Epithelial cell of prostate (primary cell): ENCODE measurements at regions not wholly inside any gene's neighbourhood (a gene's known extent, or its start where the extent isn't known, plus 50 kb on each side); places are given as distances from the start of the nearest gene placed in this dataset.
"Not testable (repeated sequence)": the region's sequence is repeated elsewhere in the genome, so short reads cannot be mapped to it uniquely, and the experiment has no call there.

ENCODE experiments used
- DNase-seq: peaks from one replicate; pipeline ENCODE4 v3.0.0-alpha.2; 2011; ENCODE audit warnings: low read depth, low spot score
- H3K27ac ChIP-seq: fragments of 450-650 bp; 2 replicates; pipeline ENCODE4 v1.5.1; 2017; ENCODE audit warnings: mild to moderate bottlenecking

DNA sequence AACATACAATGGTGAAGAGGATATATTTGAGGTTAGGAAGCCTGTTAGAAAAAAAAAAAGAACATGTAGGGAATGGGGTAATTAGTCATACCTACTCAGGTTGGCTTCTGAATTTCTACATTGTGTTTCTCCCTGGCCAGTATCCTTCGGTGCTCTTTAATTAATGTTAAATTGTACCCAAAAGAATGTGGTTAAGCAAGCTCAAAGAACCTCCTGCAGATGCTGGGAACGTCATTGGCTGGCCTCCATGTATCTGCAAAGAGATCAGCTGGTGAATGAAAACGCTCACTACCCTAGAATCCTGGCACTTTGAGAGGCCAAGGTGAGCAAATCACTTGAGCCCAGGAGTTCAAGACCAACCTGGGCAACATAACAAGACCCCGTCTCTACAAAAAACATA is 942.3 kb upstream of the PRKX start:
- H3K27ac ChIP-seq = no peak overlapping the region
- DNase-seq = peak; percentile 16

DNA sequence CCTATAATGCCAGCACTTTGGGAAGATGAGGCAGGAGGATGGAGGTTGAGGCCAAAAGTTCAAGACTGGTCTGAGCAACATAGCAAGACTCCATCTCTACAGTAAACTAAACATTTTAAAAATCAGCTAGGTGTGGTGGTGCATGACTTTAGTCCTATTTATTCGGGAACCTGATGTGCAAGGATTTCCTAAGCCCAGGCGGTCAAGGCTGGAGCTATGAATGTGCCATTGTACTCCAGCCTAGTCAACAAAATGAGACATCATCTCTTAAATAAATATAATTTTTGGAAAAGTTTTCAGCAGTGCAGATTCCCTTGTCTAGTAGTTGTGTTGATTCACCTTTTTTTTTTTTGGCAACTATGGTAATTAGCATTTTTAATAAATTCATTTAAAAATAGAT is 928.7 kb upstream of the PRKX start:
- H3K27ac ChIP-seq = no peak overlapping the region
- DNase-seq = no peak

DNA sequence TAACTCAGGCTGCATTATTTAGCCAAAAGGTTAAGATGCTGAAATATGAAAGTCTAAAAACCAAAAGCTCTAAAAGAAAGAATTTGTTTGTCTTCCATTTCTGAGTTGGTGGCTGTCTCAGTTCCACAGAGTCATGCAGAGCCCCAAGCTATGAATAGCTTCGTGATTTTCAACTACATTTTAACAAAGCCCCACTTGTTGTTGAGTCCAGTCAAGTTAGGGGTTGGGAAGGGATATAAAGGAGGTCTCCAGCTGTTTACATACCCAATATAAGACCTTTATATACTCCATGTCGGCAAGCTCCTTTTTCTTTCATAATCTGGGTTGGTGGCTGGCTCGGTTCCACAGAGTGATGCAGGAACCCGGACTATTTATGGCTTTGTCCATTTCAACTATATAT is 924.6 kb upstream of the PRKX start:
- no peak for DNase-seq
- no peak overlapping the region for H3K27ac ChIP-seq

DNA sequence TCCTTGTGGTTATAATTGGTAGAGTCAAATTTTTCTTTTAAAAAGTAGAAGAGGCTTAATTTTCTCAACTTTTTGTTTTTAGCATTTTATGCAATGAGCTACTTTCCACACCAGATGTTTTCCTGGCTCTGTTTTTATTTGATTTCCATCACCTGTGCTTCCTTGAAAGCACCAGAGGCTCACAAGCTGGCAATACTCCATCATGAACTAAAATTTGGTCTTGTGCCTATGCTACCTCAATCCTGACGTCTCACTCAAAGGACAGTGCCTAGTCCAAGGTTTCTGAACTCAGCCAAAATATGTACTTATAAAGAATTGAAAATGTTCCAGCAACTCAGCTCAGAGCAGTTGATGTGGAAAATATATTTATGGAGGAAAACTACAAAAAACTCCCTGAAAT is 914.0 kb upstream of the PRKX start:
- H3K27ac ChIP-seq = no peak overlapping the region

DNA sequence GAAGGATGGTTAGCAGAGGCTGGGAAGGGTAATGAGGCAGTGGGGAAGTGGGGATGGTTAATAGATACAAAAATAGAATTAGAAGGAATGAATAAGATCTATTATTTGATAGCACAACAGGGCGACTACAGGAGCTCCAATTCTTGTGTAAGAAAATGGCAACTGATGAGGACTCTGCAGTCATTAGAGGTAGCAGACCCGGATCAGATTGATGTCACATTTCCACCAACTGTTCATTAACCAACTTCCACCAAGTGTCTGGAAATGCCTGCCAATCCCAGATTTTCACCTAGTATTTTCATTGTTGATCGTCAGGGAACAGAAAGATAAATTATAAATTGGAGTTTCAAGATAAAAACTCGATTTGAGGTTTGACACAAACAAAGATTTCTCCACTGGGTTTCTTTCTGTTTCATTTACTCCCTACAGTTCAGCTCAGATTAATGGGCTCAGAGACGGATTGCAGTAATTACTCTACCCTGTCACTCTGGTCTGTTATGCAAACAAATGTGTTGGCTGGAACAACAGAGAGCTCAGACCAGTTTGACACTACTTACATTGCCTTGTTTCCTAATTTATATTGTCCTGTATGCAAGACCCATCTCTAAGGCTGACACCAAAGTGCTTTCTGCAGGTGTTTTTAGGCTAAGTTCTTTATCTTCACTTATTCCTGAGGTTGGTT is 909.2 kb upstream of the PRKX start:
- H3K27ac ChIP-seq = no peak overlapping the region
- no peak for DNase-seq

More for the DNA sequence above, 914.0 kb upstream of the PRKX start:
- no peak for DNase-seq

DNA sequence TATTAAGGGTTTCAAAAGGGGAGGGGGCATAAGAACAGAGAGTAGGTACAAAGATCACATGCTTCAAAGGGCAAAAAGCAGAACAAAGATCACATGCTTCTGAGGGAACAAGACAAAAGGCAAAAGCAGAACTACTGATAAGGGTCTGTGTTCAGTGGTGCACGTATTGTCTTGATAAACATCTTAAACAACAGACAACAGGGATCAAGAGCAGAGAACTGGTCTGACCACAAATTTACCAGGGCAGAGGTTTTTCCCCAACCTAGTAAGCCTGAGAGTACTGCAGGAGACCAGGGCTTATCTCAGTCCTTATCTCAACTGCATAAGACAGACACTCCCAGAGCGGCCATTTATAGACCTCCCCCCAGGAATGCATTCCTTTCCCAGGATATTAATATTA is 900.2 kb upstream of the PRKX start:
- not testable (repeated sequence) for H3K27ac ChIP-seq

DNA sequence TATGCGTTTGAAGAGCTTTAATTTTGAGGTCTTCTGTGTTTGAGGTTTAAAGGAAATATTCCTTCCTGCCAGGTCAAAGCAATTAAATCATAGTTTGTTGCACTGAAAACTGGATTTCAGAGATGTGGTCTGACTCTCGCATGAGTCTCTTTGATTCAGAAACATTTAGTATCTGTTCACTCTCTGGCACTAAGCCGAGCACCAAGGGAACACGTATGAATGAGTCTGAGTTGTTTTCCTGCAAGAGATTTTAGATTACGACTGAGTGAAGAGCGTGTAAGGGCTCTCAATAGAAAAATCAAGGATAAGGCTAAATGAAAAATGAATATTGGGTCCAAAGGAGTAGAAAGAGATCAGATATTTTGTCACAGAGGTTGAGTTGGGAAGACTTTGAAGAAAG is 875.4 kb upstream of the PRKX start:
- H3K27ac ChIP-seq = no peak overlapping the region
- no peak for DNase-seq

More for the DNA sequence above, 900.2 kb upstream of the PRKX start:
- not testable (repeated sequence) for DNase-seq

DNA sequence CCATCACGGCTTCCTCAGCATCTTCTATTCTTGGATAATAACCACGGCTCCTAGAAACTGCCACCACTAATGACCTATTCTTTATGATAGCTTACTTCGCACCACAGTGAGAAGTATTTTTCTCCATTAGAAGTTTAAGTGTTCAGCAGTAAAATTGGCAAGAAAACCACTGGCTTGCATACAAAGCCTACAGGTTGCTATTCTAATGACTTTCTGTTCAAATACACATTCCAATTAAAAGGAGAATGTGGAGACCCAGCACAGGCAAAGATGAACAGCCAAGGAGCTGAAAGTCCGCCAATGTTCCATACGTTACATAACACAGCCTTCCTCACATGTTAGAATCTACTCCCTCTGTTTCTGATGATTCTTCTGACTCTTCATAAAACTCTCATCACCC is 875.0 kb upstream of the PRKX start:
- H3K27ac ChIP-seq = no peak overlapping the region
- no peak for DNase-seq

DNA sequence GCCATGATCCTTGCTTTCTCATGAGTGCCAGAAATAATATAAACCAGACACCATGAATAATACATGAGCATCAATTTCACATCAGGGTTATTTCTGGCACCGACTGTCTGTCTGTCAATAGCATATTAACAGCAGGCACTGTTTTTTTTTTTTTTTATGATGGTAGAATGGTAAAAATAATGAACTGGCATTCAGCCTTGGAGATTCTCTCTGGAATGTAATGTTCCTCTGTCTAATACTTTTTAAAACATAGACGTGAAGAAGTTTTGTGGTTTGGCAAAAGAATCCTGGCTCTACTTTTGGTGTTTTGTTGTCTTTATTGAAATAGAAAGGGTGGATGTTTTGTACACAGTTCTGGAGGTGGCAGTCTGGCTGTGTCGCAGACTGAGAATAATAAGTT is 874.6 kb upstream of the PRKX start:
- no peak for DNase-seq
- H3K27ac ChIP-seq = no peak overlapping the region

DNA sequence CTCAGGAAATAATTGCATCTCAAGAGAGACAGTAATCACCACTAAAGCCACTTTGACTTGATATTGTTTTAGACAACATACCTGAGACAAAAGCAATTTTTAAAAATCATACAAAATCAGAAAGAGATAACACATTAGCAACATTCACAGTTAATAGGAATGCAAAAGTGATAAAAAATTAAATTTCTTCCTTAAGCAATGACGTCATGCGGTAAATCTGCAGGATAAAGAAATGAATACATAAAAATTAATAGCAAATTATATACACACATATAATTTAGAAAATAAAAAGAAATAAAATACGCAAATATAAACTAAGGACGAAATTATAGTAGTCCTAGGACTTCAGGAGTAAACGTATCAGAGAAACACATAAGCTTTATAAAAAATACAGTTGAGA is 866.5 kb upstream of the PRKX start:
- DNase-seq = no peak

DNA sequence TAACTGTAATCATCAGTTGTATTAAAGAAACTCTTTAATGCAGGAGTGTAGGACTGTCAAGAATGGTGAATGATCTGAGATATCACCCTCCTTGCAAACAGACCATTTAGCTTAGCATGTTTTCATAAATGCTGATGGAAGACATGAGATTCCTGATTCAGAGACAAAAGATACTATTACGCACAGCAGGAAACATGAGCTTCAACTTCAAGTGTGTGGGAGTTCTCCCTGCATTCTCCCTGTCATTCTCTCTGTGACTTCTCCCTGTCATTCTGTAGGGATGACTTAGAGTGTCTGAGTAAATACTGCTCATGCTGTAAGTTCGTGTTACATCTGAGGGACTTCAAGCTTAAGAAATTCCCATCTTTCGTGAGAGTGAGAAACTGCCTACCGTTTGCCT is 866.0 kb upstream of the PRKX start:
- H3K27ac ChIP-seq = no peak overlapping the region
- DNase-seq = no peak

More for the DNA sequence above, 866.5 kb upstream of the PRKX start:
- no peak overlapping the region for H3K27ac ChIP-seq

DNA sequence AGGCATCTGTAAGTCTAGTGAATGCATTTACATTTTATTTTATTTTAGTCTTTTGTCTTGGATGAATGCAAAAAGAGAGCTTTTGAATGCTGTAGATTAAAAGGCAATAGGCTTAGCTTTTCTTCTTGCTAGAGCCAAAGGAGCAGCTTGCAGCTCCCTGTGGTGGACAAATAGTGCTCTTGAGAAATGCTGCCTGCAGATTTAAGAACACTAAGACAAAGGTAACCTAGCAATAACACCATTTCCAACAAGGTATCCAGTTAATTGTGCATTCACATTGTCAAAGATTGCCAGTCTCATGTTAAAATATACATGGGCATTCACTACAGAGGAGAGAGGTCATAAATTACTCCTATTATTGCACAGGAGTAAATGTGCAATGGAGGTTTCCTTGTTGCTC is 859.2 kb upstream of the PRKX start:
- no peak overlapping the region for H3K27ac ChIP-seq
- DNase-seq = no peak

DNA sequence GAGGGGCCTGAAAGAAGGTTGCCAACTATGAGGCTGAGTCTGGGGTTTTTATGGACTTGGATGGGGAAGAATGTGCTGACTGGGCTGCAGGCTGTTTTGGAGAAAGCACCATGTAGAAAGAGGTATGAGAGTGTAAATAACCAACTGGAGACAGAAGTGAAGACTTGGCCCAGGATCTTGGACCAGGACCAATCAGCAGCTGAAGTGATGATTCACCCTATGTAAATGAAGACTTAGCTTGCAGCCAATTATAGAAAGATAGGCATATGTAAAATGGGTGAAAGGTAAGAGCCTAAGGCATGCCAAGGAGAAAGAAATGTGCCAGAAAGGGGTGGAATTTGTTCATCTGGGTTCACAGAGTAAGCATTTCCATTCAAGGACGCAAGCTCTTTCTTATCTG is 856.7 kb upstream of the PRKX start:
- DNase-seq = no peak
- no peak overlapping the region for H3K27ac ChIP-seq

DNA sequence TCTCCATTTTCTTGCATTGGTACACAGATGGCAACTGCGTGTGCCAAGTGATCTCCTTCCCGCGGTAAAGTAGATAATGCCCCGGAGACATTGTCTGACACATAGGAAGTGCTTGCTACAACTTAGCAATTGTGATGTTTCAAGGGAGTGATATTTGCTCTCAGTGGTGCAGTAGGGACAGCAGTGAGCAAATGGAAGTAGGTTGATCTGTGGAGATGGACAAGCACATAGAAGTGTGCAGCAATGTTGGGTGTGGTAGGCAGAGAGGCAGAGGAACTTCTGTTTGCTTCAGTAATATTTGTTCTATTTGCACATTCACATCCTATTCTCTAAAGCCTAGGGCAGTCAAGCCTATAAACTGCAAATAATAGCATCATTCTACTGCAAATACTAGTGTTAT is 846.7 kb upstream of the PRKX start:
- no peak for DNase-seq
- H3K27ac ChIP-seq = no peak overlapping the region

DNA sequence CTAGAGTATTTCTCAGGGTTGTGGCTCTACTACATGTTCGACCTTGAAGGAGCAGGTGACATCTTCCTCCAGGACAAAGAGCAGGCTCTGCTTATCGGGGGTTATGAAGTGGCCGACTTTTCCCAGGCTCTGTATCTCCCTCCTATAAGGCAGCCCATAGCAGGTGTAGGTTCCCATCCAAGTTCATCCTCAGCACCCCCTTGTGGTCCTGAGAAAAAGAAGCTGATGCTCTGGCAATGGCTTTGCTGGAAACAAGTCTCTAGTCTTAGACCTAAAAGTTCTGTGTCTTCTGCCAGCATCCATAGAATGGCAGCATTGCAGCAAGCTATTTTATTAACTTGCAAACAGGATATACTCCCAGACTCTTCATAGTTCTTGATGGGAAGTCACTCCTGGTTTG is 836.6 kb upstream of the PRKX start:
- no peak for DNase-seq
- no peak overlapping the region for H3K27ac ChIP-seq

DNA sequence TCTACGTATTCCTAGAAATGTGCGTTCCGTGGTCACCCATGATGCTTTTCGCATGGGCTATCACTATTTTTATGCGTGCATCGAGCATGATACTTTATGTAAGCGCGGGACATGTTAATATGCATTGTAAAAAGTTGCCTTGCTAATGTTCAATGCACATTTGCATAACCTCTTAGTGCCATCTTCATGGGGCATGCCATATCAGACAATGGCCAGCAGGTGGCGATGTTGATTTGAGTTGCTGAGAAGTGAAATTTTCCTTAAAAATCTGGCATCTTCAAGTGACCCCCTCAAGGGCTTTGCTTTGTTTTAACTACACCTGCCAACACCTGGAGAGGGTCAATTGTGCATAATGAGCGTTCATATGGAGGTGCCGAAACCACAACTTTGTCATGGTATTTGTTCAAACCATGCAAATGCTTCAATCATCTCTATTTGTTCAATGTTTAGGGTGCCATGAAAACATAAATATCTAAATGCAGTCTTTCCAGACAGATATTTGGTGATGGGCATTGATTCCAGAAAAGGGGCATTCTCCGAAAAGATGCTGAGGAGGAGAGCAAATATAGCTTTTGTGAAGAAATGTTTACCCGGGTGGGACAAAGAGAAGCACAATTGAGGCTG is 833.9 kb upstream of the PRKX start:
- no peak overlapping the region for H3K27ac ChIP-seq
- no peak for DNase-seq

DNA sequence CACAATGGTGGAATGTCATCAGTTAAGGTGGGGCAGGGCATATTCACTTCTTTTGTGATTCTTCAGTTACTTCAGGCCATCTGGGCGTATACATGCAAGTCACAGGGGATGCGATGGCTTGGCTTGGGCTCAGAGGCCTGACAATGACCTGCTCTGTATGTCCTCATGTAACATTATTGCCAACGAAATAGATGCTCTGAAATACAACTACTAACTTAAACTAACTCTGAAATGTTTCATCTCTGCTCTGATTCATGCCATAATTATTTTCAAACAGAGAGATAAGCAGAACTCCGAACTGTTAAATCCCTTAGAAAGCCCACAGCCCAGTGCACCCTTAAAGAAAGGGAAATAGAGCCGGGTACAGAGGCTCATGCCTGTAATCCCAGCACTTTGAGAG is 832.7 kb upstream of the PRKX start:
- not testable (repeated sequence) for H3K27ac ChIP-seq, DNase-seq

DNA sequence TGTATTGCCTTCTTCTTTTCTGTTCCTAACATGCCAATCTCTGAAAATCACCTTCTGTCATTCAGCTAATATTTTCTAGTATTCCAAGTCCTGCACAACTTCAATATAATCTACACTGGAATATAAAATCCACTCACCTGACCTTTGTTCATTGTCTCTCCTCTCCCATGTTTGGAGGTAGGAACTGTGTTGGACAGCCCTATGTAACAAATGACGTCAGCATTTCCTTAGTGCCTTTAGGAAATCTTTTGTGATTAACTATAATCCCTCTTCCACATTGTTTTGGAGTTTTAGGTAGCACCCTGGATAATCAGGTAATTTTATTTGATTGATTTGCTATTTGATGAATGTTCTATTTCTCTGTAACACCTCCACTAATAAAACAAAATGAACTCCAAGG is 814.8 kb upstream of the PRKX start:
- no peak for DNase-seq
- H3K27ac ChIP-seq = no peak overlapping the region

DNA sequence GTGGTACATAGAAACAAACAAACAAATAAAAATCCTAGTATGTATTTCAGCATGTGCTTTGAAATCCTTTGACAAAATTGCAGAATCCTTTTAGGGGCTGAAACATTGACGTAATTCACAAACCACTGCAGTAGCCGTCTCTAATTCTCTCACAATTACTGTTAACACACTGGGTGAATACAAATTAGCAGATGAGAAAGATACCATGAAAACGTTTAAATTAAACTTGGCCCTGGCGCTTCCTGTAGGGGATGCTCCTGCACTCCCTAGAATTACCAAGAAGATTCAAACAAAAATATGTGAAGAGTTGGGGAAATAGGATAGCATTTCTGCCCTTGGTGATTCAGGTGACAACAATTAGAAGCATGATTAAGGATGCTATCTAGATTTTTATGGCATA is 772.5 kb upstream of the PRKX start:
- DNase-seq = no peak

DNA sequence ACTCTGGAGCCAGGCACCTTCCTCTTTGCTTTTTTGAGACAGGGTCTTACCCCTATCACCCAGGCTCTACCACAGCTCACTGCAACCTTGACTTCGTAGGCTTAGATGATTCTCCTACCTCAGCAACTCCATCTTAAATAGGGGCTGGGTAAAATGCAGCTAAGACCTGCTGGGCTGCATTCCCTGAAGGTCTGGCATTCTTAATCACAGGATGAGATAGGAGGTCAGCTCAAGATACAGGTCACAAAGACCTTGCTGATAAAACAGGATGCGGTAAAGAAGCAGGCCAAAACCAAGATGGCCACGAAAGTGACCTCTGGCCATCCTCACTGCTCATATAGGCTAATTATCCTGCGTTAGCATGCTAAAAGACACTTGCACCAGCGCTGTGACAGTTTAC is 770.8 kb upstream of the PRKX start:
- DNase-seq = no peak
- H3K27ac ChIP-seq = no peak overlapping the region

More for the DNA sequence above, 772.5 kb upstream of the PRKX start:
- H3K27ac ChIP-seq = no peak overlapping the region

DNA sequence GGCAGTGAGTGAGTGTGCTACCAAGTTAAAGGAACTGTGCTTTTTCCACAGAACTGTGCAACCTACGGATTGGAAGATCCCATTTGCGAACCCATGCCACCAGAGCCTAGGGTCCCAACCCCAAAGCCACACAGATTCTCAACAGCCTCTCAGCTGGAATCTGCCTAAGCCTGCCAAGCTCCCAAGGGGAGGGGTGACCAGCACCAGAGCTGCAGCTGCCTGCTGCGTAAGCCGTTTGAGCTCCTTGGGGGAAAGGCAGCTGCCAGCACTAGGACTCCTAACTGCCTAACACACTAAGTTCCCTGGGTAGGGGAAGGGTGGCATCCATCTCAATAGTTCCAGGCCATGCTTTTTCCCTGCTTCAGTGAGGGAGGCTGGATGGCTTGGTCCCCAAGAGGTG is 738.1 kb upstream of the PRKX start:
- DNase-seq = no peak
- H3K27ac ChIP-seq = no peak overlapping the region

DNA sequence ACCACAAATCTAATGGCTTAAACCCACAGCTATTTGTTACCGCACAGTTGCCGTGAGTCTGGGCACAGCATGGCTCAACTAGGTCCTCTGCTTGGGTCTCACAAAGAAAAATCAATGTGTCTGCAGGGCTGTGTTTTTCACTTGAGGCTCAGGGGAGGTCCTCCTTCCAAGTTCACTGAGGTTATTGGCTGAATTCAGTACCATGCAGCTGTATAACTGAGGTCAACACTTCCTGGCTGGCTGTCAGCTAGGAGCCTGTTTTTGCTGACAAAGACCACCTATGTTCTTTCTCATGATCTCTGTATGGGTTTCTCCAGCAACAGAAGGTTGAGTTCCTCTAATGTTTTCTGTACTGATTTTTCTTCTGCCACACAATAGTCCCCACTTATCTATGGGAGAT is 736.7 kb upstream of the PRKX start:
- no peak for DNase-seq
- H3K27ac ChIP-seq = no peak overlapping the region
